ENCODE measurements at regions not wholly inside any gene's neighbourhood (a gene's known extent, or its start where the extent isn't known, plus 50 kb on each side); places are given as distances from the start of the nearest gene placed in this dataset.

- no peaks in the 10 kb centered on the region for H3K9me3 Mint-ChIP-seq (ENCODE audit: low read depth)
- no peak overlapping the region for H3K4me3 Mint-ChIP-seq (ENCODE audit: low read depth)
- TF ChIP-seq CTCF (IDR thresholded peaks at IDR 0.05; ENCODE audit: unreplicated experiment), result no peak
- H3K27ac Mint-ChIP-seq, result peak overlapping the region; percentile 33
- no peaks in the 10 kb centered on the region for H3K27me3 Mint-ChIP-seq
- no peaks in the 10 kb centered on the region for H3K36me3 Mint-ChIP-seq (ENCODE audit: insufficient read depth)
- H3K4me1 Mint-ChIP-seq (ENCODE audit: low read depth), result peaks cover 12% of the 10 kb centered on the region
- DNase-seq (ENCODE audit: low spot score, unreplicated experiment), result no peak
Measured at GRCh38 chr5:35306716-35307365, 76.6 kb upstream of the PRLR start.

GRCh38 chr5:35305336-35306020 lies 75.2 kb upstream of the PRLR start:
- peaks cover 8% of the 10 kb centered on the region for H3K9me3 Mint-ChIP-seq (ENCODE audit: low read depth)
- DNase-seq (ENCODE audit: low spot score, unreplicated experiment), result no peak
- TF ChIP-seq CTCF (IDR thresholded peaks at IDR 0.05; ENCODE audit: unreplicated experiment), result no peak
- H3K4me3 Mint-ChIP-seq (ENCODE audit: low read depth), result no peak overlapping the region
- peaks cover 12% of the 10 kb centered on the region for H3K4me1 Mint-ChIP-seq (ENCODE audit: low read depth)
- H3K27ac Mint-ChIP-seq, result no peak overlapping the region
- no peaks in the 10 kb centered on the region for H3K27me3 Mint-ChIP-seq
- no peaks in the 10 kb centered on the region for H3K36me3 Mint-ChIP-seq (ENCODE audit: insufficient read depth)

GRCh38 chr5:35304291-35304690 lies 74.0 kb upstream of the PRLR start:
- Mint-ChIP-seq H3K4me3 (ENCODE audit: low read depth) (no peak overlapping the region), H3K9me3 (ENCODE audit: low read depth) (peaks cover 11% of the 10 kb centered on the region), H3K27me3 (no peaks in the 10 kb centered on the region), H3K27ac (no peak overlapping the region), H3K36me3 (ENCODE audit: insufficient read depth) (no peaks in the 10 kb centered on the region), H3K4me1 (ENCODE audit: low read depth) (peaks cover 12% of the 10 kb centered on the region)
- DNase-seq (ENCODE audit: low spot score, unreplicated experiment), result no peak
- no peak for TF ChIP-seq CTCF (IDR thresholded peaks at IDR 0.05; ENCODE audit: unreplicated experiment)

- no peak overlapping the region for H3K27ac Mint-ChIP-seq
- peaks cover 11% of the 10 kb centered on the region for H3K9me3 Mint-ChIP-seq (ENCODE audit: low read depth)
- H3K36me3 Mint-ChIP-seq (ENCODE audit: insufficient read depth), result no peaks in the 10 kb centered on the region
- no peak overlapping the region for H3K4me3 Mint-ChIP-seq (ENCODE audit: low read depth)
- no peak for TF ChIP-seq CTCF (IDR thresholded peaks at IDR 0.05; ENCODE audit: unreplicated experiment)
- H3K4me1 Mint-ChIP-seq (ENCODE audit: low read depth), result peaks cover 10% of the 10 kb centered on the region
- no peaks in the 10 kb centered on the region for H3K27me3 Mint-ChIP-seq
- DNase-seq (ENCODE audit: low spot score, unreplicated experiment), result no peak
Measured at GRCh38 chr5:35303152-35303551, 72.9 kb upstream of the PRLR start.

- no peaks in the 10 kb centered on the region for H3K36me3 Mint-ChIP-seq (ENCODE audit: insufficient read depth)
- no peak overlapping the region for H3K4me3 Mint-ChIP-seq (ENCODE audit: low read depth)
- H3K4me1 Mint-ChIP-seq (ENCODE audit: low read depth), result peaks cover 10% of the 10 kb centered on the region
- peaks cover 11% of the 10 kb centered on the region for H3K9me3 Mint-ChIP-seq (ENCODE audit: low read depth)
- TF ChIP-seq CTCF (IDR thresholded peaks at IDR 0.05; ENCODE audit: unreplicated experiment), result no peak
- no peak overlapping the region for H3K27ac Mint-ChIP-seq
- no peaks in the 10 kb centered on the region for H3K27me3 Mint-ChIP-seq
- no peak for DNase-seq (ENCODE audit: low spot score, unreplicated experiment)
Measured at GRCh38 chr5:35302544-35302943, 72.3 kb upstream of the PRLR start.
